ENCODE measurements at regions not wholly inside any gene's neighbourhood (a gene's known extent, or its start where the extent isn't known, plus 50 kb on each side); places are given as distances from the start of the nearest gene placed in this dataset.

DNA sequence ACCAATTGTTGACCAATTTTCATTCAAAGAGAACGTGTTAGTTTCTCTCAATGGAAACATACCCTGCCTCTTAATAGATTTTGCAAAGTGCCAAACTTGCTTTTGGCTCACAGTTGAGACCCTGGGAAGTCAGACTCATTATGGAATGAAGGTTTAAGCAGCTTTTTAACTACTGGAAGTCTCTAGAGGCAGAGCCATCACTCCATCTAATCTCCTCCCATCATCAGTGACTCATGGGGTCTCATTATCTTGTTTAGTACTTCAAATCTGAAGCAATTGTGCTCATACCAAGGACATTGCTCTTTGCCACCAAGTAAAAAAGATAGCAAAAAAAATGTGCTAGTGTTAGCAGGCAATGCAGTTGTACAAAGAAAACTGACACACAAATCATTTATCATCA is 537.1 kb upstream of the LRRC4C start:
- TF ChIP-seq, protein P1, sequence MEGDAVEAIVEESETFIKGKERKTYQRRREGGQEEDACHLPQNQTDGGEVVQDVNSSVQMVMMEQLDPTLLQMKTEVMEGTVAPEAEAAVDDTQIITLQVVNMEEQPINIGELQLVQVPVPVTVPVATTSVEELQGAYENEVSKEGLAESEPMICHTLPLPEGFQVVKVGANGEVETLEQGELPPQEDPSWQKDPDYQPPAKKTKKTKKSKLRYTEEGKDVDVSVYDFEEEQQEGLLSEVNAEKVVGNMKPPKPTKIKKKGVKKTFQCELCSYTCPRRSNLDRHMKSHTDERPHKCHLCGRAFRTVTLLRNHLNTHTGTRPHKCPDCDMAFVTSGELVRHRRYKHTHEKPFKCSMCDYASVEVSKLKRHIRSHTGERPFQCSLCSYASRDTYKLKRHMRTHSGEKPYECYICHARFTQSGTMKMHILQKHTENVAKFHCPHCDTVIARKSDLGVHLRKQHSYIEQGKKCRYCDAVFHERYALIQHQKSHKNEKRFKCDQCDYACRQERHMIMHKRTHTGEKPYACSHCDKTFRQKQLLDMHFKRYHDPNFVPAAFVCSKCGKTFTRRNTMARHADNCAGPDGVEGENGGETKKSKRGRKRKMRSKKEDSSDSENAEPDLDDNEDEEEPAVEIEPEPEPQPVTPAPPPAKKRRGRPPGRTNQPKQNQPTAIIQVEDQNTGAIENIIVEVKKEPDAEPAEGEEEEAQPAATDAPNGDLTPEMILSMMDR (IDR thresholded peaks at IDR 0.05), result no peak
- H3K9me3 ChIP-seq (replicated peaks in 1 of 2; ENCODE audit: control insufficient read depth in 1 of 2, insufficient read depth in 1 of 2, low read length in 2 of 2), result no peaks in the 10 kb centered on the region
- H4K20me1 ChIP-seq (ENCODE audit: insufficient read depth, low read length), result no peaks in the 10 kb centered on the region
- H3K4me3 ChIP-seq (replicated peaks in 1 of 3; ENCODE audit: low read depth in 2 of 3, low read length in 3 of 3), result no peak overlapping the region
- Mint-ChIP-seq H3K27ac (no peak overlapping the region), H3K27me3 (ENCODE audit: low read depth in 3 of 3) (peaks cover 0 to 2% (median 0%) of the 10 kb centered on the region in 3 donors), H3K4me1 (no peaks in the 10 kb centered on the region), H3K4me3 (no peak overlapping the region), H3K9me3 (peaks cover 0 to 2% (median 0%) of the 10 kb centered on the region in 7 donors), H3K36me3 (no peaks in the 10 kb centered on the region)
- H3K9ac ChIP-seq (ENCODE audit: insufficient read depth, low read length, poor library complexity, severe bottlenecking), result no peak overlapping the region
- WGBS (ENCODE audit: insufficient coverage), result 43% methylated on average over 1 of the region's 1 CpG
- H3K79me2 ChIP-seq (ENCODE audit: insufficient read depth, low read length), result no peaks in the 10 kb centered on the region
- no peak overlapping the region for H3K4me2 ChIP-seq (replicated peaks; ENCODE audit: extremely low read depth, low read length, poor library complexity, severe bottlenecking)
- intact Hi-C loops (cut with micrococcal nuclease), result no loop called here
- H2AFZ ChIP-seq (ENCODE audit: insufficient read depth, low read depth, low read length, poor library complexity, severe bottlenecking), result no peak overlapping the region
- no peaks in the 10 kb centered on the region for H3K4me1 ChIP-seq (ENCODE audit: control insufficient read depth in 1 of 2, insufficient read depth in 2 of 2, low read length in 2 of 2)
- H3K27ac ChIP-seq (ENCODE audit: low read depth in 1 of 2, low read length in 2 of 2), result no peak overlapping the region
- H3K36me3 ChIP-seq (replicated peaks in 1 of 2; ENCODE audit: control insufficient read depth in 1 of 2, insufficient read depth in 2 of 2, low read length in 2 of 2), result no peaks in the 10 kb centered on the region
- H3K27me3 ChIP-seq (ENCODE audit: control insufficient read depth in 2 of 2, insufficient read depth in 2 of 2, low read length in 2 of 2), result no peaks in the 10 kb centered on the region
- DNase-seq, result no peak

- Histone ChIP-seq H3K4me2 (replicated peaks; ENCODE audit: extremely low read depth, low read length, poor library complexity, severe bottlenecking) (no peak overlapping the region), H4K20me1 (ENCODE audit: insufficient read depth, low read length) (no peaks in the 10 kb centered on the region), H2AFZ (ENCODE audit: insufficient read depth, low read depth, low read length, poor library complexity, severe bottlenecking) (no peak overlapping the region), H3K36me3 (replicated peaks in 1 of 2; ENCODE audit: control insufficient read depth in 1 of 2, insufficient read depth in 2 of 2, low read length in 2 of 2) (no peaks in the 10 kb centered on the region), H3K79me2 (ENCODE audit: insufficient read depth, low read length) (no peaks in the 10 kb centered on the region), H3K4me3 (replicated peaks in 1 of 3; ENCODE audit: low read depth in 2 of 3, low read length in 3 of 3) (no peak overlapping the region), H3K27me3 (ENCODE audit: control insufficient read depth in 2 of 2, insufficient read depth in 2 of 2, low read length in 2 of 2) (no peaks in the 10 kb centered on the region), H3K9ac (ENCODE audit: insufficient read depth, low read length, poor library complexity, severe bottlenecking) (no peak overlapping the region), H3K4me1 (ENCODE audit: control insufficient read depth in 1 of 2, insufficient read depth in 2 of 2, low read length in 2 of 2) (no peaks in the 10 kb centered on the region), H3K27ac (ENCODE audit: low read depth in 1 of 2, low read length in 2 of 2) (no peak overlapping the region), H3K9me3 (replicated peaks in 1 of 2; ENCODE audit: control insufficient read depth in 1 of 2, insufficient read depth in 1 of 2, low read length in 2 of 2) (no peaks in the 10 kb centered on the region)
- TF ChIP-seq, protein P1 (IDR thresholded peaks at IDR 0.05), result no peak
- Mint-ChIP-seq H3K36me3 (no peaks in the 10 kb centered on the region), H3K27me3 (ENCODE audit: low read depth in 3 of 3) (peaks cover 0 to under 1% (median 0%) of the 10 kb centered on the region in 3 donors), H3K4me3 (no peak overlapping the region), H3K27ac (no peak overlapping the region), H3K4me1 (no peaks in the 10 kb centered on the region), H3K9me3 (peaks cover 0 to 2% (median 0%) of the 10 kb centered on the region in 7 donors)
- no peak for DNase-seq
- 86% methylated on average over 3 of the region's 5 CpGs for WGBS (ENCODE audit: insufficient coverage)
- intact Hi-C loops (cut with micrococcal nuclease), result no loop called here
These were observed 538.5 kb upstream of the LRRC4C start for GRCh38 chr11:41997844-41998401.
